IPS-NIHi7 (cell line): ENCODE measurements at regions not wholly inside any gene's neighbourhood (a gene's known extent, or its start where the extent isn't known, plus 50 kb on each side); places are given as distances from the start of the nearest gene placed in this dataset.
"Not testable (repeated sequence)": the region's sequence is repeated elsewhere in the genome, so short reads cannot be mapped to it uniquely, and the experiment has no call there.

Experiments
- DNase-seq: peaks from one replicate; pipeline ENCODE4 v3.0.0; 2012; ENCODE audit warnings: mixed read lengths; ENCODE audit errors: extremely low spot score

DNA sequence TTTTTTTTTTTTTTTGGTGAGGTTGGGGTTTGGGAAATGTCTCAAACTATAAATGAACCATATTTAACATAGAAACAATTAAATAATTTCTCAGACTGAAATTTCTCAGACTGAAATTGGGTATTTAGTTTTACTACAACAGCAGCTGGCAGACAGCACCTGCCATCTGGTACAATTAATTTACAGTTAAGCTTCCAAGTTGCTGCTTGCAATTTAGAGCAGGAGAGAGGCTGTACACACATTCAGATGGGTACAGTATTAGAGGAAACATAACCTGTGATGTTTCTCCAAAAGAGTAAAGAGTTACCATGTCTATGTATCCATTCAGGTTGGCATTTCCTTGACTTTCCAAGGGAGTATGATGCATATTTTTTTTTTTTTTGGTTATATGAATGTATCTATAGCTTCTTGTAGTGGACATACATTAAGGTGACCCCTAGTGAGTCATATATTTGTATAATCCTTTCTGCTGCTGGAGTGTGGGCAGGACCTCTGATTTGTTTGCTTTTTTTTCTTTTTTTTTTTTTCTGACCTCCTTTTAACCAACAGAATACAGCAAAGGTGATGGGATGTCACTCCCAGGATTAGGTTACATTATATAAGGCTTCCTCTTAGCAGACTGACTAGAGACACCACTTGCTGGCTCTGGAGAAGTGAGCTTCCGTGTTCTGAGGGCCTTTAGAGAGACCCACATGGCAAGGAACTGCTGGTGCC, 201.7 kb downstream of the PTH2R start:
- no peak for DNase-seq

- DNase-seq, result no peak
These were observed 202.7 kb downstream of the PTH2R start for GRCh38 chr2:208609166-208609804.

GRCh38 chr2:208615675-208616074, 209.1 kb downstream of the PTH2R start:
- not testable (repeated sequence) for DNase-seq

DNA sequence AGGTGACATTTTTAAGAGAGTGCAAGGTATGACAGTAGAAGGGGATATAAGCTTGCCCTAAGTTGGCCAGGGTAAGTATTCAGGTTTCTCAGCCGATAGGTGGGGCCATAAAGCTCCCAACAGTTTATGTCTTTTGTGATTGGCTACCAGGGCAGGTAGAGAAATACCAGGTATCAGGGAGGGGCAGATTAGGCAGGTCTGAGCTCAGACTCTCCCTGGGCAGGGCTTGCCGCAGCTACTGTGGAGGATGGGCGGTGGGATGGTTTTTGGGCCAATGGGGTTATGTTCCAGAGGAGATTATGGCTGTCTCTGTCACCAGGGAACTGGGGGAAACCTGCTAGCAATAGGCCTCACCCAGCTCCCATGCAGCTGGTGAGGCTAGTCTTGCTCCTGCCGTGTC, 211.6 kb downstream of the PTH2R start:
- peak; percentile 12 for DNase-seq

GRCh38 chr2:208619993-208620392, 213.4 kb downstream of the PTH2R start:
- no peak for DNase-seq

DNA sequence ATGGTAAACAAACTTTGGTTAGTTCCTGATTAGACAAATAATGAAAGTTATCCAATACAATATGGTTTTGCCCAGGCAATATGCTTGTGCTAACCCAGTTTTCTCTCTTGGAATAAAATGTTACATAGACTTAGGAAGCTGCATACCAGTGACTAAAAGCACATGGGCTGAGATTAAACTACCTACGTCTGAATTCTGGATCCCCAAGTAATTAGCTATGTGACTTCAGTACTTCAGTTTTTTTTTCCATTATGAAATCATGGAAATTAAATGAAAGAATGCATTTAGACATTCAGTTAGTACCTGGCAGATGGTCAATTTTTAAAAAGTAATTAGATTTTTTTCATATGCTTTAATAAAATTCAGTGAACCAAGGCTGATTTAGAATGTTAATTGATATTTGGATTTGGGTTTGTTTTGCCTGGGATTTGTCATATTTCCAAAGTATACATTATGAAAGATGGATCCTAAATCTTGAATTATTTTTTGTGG, 213.9 kb downstream of the PTH2R start:
- DNase-seq, result no peak

DNA sequence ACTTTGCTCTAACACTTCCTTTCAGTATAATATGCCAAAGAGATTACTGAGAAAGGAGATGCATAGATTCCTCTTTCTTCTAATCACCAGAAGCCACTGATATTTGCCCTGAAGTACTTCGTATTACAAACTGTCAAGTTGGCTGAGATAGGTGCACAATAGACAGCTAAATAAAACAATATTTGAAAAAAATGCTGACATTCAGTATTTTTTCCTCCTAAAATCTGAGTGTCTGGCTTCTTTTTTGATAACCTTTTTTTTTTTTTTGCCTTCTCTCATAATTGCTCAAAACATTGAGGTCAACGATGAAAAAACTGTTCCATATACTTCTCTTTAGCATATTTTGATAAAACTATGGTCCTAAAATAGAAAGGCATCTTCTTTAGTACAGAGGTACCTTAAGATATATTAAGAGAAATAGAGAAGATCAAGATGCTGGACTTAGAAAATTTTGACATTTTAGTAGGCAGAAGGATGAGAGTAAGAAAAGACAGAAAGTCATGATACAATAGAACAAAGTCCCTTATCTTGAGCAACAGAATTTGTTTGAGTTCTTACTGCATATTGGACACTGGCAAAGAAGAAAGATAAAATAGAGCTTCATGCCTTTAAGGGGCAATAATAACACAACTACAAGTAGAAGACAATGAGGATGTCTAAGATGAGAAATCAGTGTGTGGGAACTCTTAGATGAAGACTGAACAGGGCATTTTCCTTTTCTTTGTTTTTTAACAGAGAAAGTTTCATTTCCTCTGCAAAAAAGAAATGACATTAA, 220.7 kb downstream of the PTH2R start:
- DNase-seq, result no peak

- DNase-seq, result no peak
These were observed 221.3 kb downstream of the PTH2R start for GRCh38 chr2:208627916-208628315.

DNA sequence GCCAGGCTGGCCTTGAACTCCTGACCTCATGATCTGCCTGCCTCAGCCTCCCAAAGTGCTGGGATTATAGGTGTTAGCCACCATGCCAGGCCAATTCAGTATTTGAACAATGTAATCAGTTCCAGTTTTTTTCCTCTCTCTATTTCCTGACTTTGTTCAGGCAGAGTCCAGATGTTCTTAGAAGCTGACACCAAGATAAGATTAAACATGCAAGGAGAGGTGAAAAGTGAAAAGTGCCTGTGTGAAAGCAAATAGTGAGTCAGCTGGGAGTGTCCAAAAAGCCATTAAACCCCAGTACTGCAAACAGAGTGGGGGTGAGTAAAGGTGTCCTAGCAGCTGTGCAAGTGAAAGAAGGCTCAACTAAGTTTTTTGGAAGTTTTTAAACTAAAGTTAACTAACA, 231.5 kb downstream of the PTH2R start:
- DNase-seq, result no peak

DNA sequence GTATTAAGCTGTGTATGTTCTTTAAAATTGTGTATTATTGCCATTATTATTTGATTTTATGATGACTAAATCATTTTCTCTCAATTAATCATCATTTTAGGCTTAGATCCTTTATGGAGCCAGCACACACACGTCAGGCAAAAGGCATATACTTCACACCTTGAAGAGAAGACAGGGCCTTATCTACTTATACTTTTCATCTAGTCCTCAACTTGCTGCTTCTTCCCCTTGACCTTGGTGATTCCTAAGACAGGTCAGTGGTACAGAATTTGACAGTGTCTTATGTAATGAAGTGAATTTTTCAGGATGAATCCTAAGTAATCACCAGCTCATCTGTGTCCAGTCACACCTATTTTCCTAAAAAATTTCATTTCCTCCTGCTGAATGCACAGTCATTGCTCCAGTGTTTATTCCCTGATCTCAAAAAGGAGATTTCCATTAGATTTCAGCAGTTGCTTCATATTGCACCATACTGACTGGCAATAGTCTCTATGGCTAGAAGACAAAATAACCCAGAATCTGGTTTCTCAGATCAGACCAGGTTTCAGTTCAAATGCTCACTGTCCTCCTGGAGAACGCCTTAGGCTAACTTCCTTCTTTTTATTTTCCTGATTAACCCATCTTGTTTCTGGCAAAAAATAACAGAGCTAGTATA, 235.7 kb downstream of the PTH2R start:
- DNase-seq, result no peak

DNA sequence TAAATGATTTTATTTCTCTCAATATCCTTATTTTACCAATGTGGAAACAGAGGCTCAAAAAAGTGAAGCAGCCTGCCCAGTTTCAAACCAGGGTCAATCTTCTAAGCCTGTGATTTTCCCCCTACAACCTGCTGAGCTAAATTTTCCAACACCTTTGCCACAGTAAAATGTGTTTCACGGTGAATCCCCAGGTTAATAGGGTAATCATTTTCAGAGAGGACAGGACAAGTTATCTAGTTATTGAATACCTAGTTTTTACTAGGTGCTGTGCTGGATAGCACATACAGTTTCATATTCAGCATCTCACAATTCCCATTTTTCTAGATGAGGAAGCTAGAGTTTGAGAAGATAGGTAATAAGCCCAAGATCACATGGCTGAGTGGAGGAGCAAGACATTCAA, 236.6 kb downstream of the PTH2R start:
- no peak for DNase-seq

DNA sequence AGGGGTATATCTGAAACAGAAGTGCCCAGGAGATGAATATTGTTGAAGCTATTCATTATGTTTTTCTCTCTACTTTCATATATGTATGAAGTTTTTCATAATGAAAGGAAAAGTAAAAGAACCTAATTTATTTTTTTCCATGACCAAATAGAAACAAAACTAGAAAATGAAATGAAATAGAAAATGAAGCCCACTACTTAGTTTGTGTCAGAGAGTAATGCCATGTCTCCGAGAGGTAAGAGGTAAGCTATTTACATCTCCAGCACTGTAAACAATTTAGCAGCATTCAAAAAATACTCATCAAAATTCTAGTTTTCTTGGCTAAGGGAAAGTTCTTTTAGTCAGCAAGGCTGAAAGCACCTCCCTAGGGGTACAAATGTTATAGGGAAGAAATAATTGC, 238.6 kb downstream of the PTH2R start:
- no peak for DNase-seq

GRCh38 chr2:208648368-208648767, 241.8 kb downstream of the PTH2R start:
- no peak for DNase-seq

DNA sequence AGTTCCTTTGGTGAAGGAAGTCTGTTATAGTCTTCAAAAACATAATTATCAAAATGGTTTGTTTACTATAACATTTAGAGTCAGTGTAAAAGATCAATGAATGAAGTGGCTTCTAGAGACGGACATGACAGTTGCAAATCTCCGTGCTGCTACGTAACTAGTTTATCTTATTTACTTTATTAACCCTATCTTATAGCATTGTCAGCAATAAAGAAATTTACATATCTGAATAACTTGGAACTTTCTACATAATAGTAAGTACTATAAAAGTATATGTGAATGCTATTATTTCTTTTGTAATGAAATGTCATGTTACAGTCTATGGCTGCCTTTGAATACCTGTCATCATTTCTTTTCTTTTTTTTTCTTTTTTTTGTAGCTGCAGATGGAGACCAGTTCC, 246.8 kb downstream of the PTH2R start:
- DNase-seq, result no peak

- no peak for DNase-seq
These were observed 247.5 kb downstream of the PTH2R start for GRCh38 chr2:208654056-208654455.

DNA sequence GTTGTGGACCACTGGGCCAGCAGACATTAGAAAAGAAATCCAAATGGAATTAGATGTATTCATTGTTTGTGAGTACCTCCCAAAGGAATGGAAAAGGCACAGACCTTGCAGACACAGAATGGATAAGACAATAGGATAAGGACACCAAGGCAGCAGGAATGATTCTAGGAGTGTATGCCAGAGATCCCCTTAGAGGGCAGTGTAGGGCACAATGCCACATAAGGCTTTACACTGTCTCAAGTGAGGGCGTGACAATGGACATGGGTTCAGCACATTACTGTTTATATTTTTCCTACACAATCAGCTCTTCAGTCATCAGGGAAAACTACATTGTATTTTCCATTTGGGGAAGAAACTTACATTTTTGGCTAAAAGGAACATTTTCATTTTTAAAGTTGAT, 250.9 kb downstream of the PTH2R start:
- DNase-seq, result peak; percentile 28

DNA sequence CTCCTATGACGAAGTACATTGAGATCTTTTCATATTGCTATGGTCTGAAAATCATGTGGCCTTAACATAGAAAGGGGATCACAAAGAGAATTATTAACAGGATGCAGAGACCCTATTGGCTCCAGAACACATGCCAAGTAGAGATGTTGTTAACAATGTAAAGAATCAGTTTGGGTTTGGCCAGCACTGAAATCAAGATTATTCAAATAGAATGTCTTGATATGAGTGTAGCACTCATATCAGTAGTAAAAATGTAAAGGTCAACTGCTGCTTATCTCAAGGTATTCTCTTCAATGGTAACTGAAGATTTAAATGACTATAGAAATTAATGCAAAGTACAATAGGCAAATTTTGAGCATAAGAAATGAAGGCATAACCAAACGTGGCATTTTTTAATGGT, 262.8 kb downstream of the PTH2R start:
- DNase-seq, result no peak

GRCh38 chr2:208671284-208671683, 264.7 kb downstream of the PTH2R start:
- DNase-seq, result no peak

- DNase-seq, result no peak
These were observed 265.5 kb downstream of the PTH2R start for GRCh38 chr2:208671886-208672680.

- DNase-seq, result no peak
These were observed 267.0 kb downstream of the PTH2R start for GRCh38 chr2:208673631-208674030.

DNA sequence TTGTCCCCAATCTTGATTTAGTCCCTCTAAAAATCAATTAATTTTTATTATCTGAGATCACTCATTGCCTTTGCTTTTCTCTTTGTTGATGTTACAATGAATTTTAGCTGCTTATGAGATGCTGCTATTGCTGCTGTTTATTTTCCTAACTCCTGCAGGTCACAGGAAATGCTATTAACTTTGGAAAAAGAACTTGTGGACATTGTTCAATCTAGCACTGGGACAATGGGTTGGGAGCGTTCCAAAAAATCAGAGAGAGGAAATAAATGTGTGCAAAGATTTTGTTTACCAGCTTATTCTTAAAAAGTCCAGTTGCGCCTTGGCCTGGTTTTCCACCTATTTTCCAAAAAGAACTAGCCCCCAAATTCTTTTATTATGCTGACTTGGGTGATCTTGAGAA, 268.3 kb downstream of the PTH2R start:
- DNase-seq, result no peak
